HG02678 (cell line): ENCODE measurements at regions not wholly inside any gene's neighbourhood (a gene's known extent, or its start where the extent isn't known, plus 50 kb on each side); places are given as distances from the start of the nearest gene placed in this dataset.

Experiments
- ATAC-seq: cut with Tn5 transposase; IDR thresholded peaks from one replicate; pipeline ENCODE4 v1.9.1; 2021; ENCODE audit warnings: mild to moderate bottlenecking, moderate library complexity; ENCODE audit not compliant: unreplicated experiment

- no peak for ATAC-seq
Observed at GRCh38 chr10:131808370-131808930, 92.4 kb upstream of the PPP2R2D start.

- no peak for ATAC-seq
Observed at GRCh38 chr10:131810036-131810804, 90.6 kb upstream of the PPP2R2D start.

- no peak for ATAC-seq
Observed at GRCh38 chr10:131810805-131811629, 89.8 kb upstream of the PPP2R2D start.

- ATAC-seq: no peak
Observed at GRCh38 chr10:131811630-131812403, 89.0 kb upstream of the PPP2R2D start.

- no peak for ATAC-seq
Observed at GRCh38 chr10:131812736-131813604, 87.8 kb upstream of the PPP2R2D start.

- no peak for ATAC-seq
Observed at GRCh38 chr10:131814567-131815265, 86.1 kb upstream of the PPP2R2D start.

- no peak for ATAC-seq
Observed at GRCh38 chr10:131815266-131816156, 85.3 kb upstream of the PPP2R2D start.

GRCh38 chr10:131816157-131816775 is 84.5 kb upstream of the PPP2R2D start:
- ATAC-seq: no peak

GRCh38 chr10:131816941-131817700 is 83.7 kb upstream of the PPP2R2D start:
- no peak for ATAC-seq

- no peak for ATAC-seq
Observed at GRCh38 chr10:131817866-131818509, 82.8 kb upstream of the PPP2R2D start.

- no peak for ATAC-seq
Observed at GRCh38 chr10:131818510-131819234, 82.1 kb upstream of the PPP2R2D start.

GRCh38 chr10:131819241-131820072 is 81.4 kb upstream of the PPP2R2D start:
- no peak for ATAC-seq

GRCh38 chr10:131820626-131821025 is 80.2 kb upstream of the PPP2R2D start:
- ATAC-seq: no peak

GRCh38 chr10:131821378-131822012 is 79.3 kb upstream of the PPP2R2D start:
- ATAC-seq: no peak
